ENCODE measurements at regions not wholly inside any gene's neighbourhood (a gene's known extent, or its start where the extent isn't known, plus 50 kb on each side); places are given as distances from the start of the nearest gene placed in this dataset.
"Not testable (repeated sequence)": the region's sequence is repeated elsewhere in the genome, so short reads cannot be mapped to it uniquely, and the experiment has no call there.

DNA sequence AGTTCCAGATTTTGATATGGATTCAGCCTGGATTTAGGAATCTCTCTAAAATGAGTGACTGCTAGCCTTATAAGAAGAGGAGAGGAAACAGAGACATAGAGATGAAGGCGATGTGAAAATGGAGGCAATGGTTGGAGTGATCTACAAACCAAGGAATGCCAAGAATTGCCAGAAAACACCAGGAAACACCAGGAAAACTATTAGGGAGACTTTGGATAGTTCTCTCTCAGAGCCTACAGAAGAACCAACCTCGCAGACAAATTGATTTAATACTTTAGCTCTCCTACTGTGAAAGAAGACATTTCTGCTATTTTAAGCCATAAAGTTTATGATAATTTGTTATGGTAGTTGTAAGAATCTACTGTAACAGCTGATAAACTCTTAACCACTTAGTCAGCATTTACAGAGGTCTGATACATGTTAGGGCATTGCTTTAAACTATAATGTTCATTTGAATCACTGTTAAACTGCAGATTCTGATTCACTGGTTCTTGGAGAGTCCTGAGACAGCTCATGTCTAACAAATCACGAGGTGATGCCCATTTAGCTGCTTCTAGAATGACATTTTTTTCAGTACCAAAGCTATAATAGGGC is 1702.6 kb upstream of the LRRTM1 start:
- TF ChIP-seq, protein P1, sequence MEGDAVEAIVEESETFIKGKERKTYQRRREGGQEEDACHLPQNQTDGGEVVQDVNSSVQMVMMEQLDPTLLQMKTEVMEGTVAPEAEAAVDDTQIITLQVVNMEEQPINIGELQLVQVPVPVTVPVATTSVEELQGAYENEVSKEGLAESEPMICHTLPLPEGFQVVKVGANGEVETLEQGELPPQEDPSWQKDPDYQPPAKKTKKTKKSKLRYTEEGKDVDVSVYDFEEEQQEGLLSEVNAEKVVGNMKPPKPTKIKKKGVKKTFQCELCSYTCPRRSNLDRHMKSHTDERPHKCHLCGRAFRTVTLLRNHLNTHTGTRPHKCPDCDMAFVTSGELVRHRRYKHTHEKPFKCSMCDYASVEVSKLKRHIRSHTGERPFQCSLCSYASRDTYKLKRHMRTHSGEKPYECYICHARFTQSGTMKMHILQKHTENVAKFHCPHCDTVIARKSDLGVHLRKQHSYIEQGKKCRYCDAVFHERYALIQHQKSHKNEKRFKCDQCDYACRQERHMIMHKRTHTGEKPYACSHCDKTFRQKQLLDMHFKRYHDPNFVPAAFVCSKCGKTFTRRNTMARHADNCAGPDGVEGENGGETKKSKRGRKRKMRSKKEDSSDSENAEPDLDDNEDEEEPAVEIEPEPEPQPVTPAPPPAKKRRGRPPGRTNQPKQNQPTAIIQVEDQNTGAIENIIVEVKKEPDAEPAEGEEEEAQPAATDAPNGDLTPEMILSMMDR (IDR thresholded peaks at IDR 0.05; ENCODE audit: insufficient read depth, low read length) = no peak
- DNase-seq (ENCODE audit: low read depth) = no peak
- H3K4me3 ChIP-seq (ENCODE audit: low read depth, low read length) = no peak overlapping the region

DNA sequence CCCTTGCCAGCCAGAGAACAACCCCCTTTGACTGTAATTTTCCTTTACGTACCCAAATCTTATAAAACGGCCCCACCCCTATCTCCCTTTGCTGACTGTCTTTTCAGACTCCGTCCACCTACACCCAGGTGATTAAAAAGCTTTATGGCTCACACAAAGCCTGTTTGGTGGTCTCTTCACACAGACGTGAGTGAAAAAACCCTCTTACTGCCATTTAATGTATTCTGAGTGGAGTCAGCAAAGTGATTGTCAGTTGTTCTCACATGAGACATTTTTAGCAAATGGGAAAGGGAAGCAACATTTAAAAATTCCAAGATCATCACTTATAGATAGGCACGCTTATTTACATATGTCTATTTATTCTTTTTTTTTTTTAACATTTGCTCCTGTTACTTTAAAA is 1701.3 kb upstream of the LRRTM1 start:
- not testable (repeated sequence) for DNase-seq (ENCODE audit: low read depth); H3K4me3 ChIP-seq (ENCODE audit: low read depth, low read length)

DNA sequence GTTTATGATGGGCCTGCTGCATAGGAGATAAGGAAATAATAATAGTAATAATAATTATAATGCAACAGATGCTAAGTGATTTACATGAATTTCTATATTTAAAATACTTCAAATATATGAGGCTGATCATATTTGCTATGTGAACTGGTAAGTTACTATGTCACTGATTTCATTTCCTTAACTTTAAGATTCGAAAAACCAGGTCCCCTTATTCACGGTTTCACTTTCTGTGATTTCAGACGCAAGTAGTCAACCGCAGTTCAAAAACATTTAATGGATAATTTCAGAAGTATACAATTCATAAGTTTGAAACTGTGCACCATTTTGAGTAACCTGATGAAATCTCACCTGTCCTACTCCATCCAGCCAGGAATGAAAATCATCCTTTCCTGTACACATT is 1697.1 kb upstream of the LRRTM1 start:
- H3K4me3 ChIP-seq (ENCODE audit: low read depth, low read length) = no peak overlapping the region
- no peak for DNase-seq (ENCODE audit: low read depth)
- TF ChIP-seq, protein P1 (IDR thresholded peaks at IDR 0.05; ENCODE audit: insufficient read depth, low read length) = no peak

DNA sequence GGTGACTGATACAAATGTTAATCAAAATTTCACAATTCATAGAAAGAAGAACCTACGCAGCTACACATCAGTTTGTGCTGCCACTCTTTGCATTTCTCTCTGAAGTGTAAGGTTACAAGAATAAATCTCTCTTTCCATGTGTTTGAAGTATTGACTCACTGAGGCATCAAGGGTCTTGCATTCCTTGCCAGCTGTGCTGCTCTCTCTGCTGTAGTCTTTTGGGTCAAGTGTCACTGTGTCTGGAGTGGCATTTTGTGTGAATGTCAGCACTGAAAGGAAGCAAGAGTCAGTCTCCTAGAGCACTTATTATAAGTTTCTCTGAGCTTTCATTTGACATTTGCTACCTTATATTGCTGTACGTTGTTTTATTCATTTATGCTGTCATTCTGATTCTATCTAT is 1696.1 kb upstream of the LRRTM1 start:
- no peak for DNase-seq (ENCODE audit: low read depth)
- TF ChIP-seq, protein P1 (IDR thresholded peaks at IDR 0.05; ENCODE audit: insufficient read depth, low read length) = no peak
- H3K4me3 ChIP-seq (ENCODE audit: low read depth, low read length) = no peak overlapping the region

DNA sequence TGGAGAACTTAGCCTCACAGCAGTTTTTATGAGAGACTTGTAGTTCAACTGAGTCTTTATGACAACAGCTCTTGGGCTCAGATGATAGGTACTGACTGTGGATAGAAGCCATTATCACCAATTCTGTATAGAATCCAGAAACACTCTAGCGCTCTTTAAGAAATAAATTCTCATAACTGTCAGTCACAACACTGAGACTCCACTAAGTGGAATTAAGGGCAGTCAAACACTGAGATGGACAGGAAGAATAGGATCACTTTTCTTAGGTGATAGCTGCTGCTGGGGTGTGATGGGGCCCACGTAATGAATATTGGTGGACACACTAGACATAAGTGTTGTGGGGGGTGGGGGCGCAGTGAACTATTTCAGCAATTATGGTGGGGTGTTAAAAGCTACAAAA is 1691.8 kb upstream of the LRRTM1 start:
- DNase-seq (ENCODE audit: low read depth) = no peak
- TF ChIP-seq, protein P1 (IDR thresholded peaks at IDR 0.05; ENCODE audit: insufficient read depth, low read length) = no peak
- no peak overlapping the region for H3K4me3 ChIP-seq (ENCODE audit: low read depth, low read length)

DNA sequence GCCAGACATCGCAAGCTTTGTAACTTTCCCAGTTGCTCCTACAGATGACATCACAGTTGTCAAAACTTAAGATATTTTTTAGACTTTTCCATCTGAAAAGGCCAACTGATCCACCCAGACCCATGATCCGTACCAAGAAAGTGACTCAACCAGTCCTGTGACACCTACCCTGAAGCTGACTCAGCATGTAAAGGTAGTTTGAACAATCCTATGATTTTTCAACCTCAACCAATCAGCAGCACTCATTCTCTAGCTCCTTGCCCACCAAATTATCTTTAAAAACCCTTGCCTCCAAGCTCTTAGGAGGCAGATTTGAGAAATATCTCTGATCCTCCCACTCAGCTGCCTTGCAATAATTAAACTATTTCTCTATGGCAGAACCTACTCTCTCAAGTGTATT is 1686.7 kb upstream of the LRRTM1 start:
- TF ChIP-seq, protein P1 (IDR thresholded peaks at IDR 0.05; ENCODE audit: insufficient read depth, low read length) = no peak
- no peak overlapping the region for H3K4me3 ChIP-seq (ENCODE audit: low read depth, low read length)
- DNase-seq (ENCODE audit: low read depth) = no peak

DNA sequence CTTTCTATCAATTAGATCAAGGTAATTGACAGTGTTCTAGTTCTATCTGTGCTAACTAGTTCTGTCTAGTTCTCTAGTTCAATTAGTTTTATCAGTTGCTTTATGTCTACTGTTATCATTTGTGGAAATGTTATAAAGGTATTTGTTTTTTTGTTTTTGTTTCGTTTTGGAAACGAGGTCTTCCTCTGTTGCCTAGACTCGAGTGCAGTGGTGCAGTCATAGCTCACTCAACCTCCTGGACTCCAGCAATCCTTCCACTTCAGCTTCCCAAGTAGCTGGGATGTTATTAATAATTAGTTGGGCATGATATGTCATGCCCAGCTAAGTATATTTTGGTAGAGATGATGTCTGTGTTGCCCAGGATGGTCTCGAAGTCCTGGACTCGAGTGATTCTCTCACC is 1682.8 kb upstream of the LRRTM1 start:
- no peak for DNase-seq (ENCODE audit: low read depth)
- TF ChIP-seq, protein P1 (IDR thresholded peaks at IDR 0.05; ENCODE audit: insufficient read depth, low read length) = no peak
- H3K4me3 ChIP-seq (ENCODE audit: low read depth, low read length) = no peak overlapping the region

Data from fibroblast of the aortic adventitia (primary cell).